GM12891 (cell line): ENCODE measurements at regions not wholly inside any gene's neighbourhood (a gene's known extent, or its start where the extent isn't known, plus 50 kb on each side); places are given as distances from the start of the nearest gene placed in this dataset.

ENCODE experiments used
- DNase-seq: peaks from one replicate; pipeline ENCODE4 v3.0.0; 2011; ENCODE audit warnings: low spot score; ENCODE audit not compliant: insufficient read length
- FAIRE-seq: peaks from 2 replicates; lab custom pipeline; 2011; peaks lifted over from hg19 to GRCh38; lab: Jason Lieb, UNC
- PAX5 ChIP-seq: IDR thresholded peaks from 2 replicates; pipeline ENCODE4 v1.6.1; 2011; ENCODE audit warnings: low read length, moderate library complexity, mild to moderate bottlenecking; ENCODE audit not compliant: insufficient read depth, severe bottlenecking
- POLR2A ChIP-seq: IDR thresholded peaks from 2 replicates; pipeline ENCODE4 v1.6.1; 2011; ENCODE audit warnings: low read depth, low read length, control low read depth
- POLR2AphosphoS5 ChIP-seq: IDR thresholded peaks from 2 replicates; pipeline ENCODE4 v1.6.1; 2011; ENCODE audit warnings: low read depth, low read length, control low read depth
- POU2F2 ChIP-seq: IDR thresholded peaks from 2 replicates; pipeline ENCODE4 v1.6.1; 2011; ENCODE audit warnings: low read depth, mild to moderate bottlenecking, control low read depth, low read length, moderate library complexity
- SPI1 ChIP-seq: IDR thresholded peaks from 2 replicates; pipeline ENCODE4 v1.6.1; 2011; ENCODE audit warnings: low read depth, low read length, control low read depth
- TAF1 ChIP-seq: IDR thresholded peaks from 2 replicates; pipeline ENCODE4 v1.6.1; 2011; ENCODE audit warnings: low read depth, low read length, control low read depth

DNA sequence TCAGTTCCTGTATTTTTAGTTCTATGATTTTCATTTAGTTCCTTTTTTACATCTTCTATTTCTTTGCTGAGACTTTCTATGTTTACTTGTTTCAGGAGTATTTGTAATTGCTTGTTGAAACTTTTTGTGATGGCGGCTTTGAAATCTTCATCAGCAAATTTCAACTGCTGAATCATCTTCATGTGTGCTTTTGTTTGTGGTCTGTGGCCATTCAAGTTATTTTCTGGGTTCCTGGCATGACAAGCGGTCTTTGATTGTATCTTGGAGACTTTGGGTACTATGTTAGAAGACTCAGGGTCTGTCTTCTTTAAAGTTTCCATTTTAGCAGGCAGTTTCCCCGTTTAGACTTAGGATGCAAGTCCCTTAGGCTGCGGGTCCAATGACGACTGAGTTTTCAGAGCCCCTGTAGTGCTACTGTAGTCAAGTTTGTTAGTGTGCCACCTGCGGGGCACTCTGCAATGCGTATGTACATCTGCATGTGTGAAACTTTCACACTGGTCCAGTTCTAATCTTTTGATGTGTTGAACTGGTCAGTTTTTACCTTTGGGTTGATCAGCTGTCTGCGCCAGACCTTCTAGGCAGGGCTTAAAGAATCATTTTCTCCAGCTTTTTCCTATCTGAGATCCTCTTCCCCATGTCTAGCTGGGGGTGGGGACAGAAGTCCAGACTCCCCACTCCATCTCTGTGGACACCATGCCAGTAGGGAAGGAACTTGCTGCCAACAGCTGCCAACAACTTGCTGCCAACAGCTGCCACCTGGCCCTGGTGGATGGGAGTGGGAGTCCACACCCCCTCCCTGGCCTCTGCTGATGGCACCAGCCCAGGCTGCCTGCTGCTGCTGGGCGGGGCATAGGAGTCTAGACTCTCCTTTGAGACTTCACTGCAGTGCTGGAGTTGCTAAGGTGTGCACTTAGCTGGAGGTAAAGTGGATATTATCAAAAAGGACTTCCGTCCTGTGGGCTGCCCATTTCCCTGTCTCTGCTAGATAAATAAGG is 190.9 kb downstream of the TJP1 start:
- FAIRE-seq (no peak), DNase-seq (no peak)
- TF ChIP-seq POLR2AphosphoS5, result no peak
- TF ChIP-seq SPI1, result no peak
- TF ChIP-seq POLR2A, result no peak
- TF ChIP-seq TAF1, result no peak
- TF ChIP-seq POU2F2, result no peak
- TF ChIP-seq PAX5, result no peak

DNA sequence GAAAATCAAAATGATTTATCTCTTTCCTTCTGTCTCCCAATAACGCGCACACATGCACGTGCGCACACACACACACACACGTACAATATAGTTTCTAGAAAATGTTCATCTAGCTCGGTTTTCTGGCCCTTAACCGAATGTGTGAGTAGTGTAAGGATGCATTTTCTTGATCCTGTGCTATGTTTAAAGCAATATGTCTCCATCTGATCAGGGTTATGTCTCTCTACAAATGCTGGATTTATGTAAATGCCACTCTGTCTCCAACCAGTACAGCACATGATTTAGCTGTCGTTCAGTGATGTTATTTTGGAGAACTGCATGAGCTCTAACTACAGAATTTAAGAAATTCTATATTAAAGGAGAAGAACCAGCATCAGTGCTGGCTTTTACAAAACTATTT is 198.0 kb downstream of the TJP1 start:
- TF ChIP-seq SPI1 (no peak), TAF1 (no peak), POLR2A (no peak), POU2F2 (no peak), POLR2AphosphoS5 (no peak), PAX5 (no peak)
- no peak for DNase-seq
- no peak for FAIRE-seq

DNA sequence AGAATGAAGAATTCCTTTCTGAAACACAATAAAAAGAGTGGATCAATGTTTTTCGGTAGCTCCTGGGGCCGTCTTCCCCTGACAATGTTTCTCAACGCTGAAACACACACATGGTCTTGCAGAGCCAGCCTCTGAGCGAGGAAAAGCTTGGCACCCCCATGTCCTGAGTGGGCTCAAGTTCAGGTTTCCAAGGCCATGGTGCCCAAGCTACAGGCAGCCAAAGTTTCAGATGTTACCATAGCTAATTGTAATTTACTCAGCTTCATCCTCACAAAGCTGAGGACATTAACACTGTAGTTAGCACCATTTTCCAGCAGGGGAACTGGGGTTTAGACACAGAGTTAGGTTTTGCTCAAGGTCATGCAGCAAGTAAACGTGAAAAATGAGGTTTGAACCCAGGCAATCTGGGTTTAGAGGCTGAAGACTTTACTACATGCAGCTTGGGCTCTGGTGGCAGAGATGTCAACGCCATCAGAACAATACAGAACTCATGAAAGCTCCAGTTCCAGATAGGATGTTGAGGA is 199.1 kb downstream of the TJP1 start:
- FAIRE-seq, result no peak

DNA sequence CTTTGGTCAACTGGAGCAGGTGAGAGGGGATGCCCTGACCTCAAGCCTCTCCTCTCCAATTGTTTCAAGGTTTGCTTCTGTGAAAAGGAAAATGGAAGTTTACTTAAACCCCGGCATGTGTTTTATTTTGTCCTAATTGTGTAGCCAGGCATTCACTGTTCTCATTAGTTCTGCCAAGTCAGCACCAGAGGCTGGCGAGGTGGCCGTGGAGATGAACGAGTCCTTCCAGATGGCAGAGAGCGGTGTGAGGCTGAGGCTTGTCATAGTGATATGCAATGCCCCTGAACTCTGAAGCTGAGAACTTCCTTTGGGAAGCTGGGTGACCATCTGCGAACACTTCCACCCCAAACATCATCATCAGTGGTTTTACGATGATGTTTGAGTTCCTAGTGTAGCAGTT is 199.6 kb downstream of the TJP1 start:
- no peak for FAIRE-seq

More for the DNA sequence above, 199.1 kb downstream of the TJP1 start:
- TF ChIP-seq SPI1 (no peak), TAF1 (no peak), POLR2AphosphoS5 (no peak), PAX5 (no peak), POU2F2 (no peak), POLR2A (no peak)
- DNase-seq, result no peak

DNA sequence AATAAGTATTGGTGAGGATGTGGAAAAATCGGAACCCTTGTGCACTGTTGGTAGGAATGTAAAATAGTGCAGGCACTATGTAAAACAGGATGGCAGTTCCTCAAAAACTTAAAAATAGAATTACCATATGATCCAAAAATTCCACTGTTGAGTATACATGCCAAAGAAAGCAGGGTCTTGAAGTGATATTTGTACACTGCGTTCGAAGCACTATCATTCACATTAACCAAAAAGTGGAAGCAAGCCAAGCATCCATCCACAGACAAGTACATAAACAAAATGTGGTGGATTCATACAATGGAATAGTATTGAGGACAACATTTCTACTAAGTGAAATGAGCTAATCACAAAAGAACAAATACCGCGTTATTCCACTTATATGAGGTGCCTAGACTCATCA is 200.7 kb downstream of the TJP1 start:
- TF ChIP-seq POU2F2, result no peak
- no peak for TF ChIP-seq PAX5
- TF ChIP-seq POLR2A, result no peak
- no peak for TF ChIP-seq POLR2AphosphoS5
- TF ChIP-seq SPI1, result no peak
- DNase-seq (no peak), FAIRE-seq (no peak)

More for the DNA sequence above, 199.6 kb downstream of the TJP1 start:
- no peak for DNase-seq
- TF ChIP-seq TAF1 (no peak), PAX5 (no peak), SPI1 (no peak), POLR2AphosphoS5 (no peak), POLR2A (no peak), POU2F2 (no peak)

DNA sequence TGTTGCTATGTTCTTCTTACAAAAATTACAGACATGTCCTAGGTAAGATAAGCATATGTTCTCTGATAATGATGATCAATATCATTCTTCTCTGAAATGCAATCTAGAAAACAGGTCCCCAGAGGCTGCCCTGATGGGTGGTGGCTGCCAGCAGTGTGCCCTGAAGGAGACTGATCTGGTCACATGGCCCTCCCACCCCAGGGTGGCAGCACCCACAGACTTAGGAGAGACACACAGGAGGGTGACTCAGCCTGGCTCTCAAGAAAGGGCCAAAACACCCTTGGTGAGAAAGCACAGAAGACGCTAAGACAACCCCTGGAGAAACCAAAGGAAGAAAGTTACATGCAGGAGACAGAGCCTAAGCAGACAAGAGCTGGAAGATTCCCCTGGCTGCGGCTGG is 203.7 kb downstream of the TJP1 start:
- no peak for TF ChIP-seq POLR2A
- no peak for TF ChIP-seq POU2F2
- no peak for TF ChIP-seq SPI1
- no peak for TF ChIP-seq TAF1
- no peak for DNase-seq
- no peak for FAIRE-seq

DNA sequence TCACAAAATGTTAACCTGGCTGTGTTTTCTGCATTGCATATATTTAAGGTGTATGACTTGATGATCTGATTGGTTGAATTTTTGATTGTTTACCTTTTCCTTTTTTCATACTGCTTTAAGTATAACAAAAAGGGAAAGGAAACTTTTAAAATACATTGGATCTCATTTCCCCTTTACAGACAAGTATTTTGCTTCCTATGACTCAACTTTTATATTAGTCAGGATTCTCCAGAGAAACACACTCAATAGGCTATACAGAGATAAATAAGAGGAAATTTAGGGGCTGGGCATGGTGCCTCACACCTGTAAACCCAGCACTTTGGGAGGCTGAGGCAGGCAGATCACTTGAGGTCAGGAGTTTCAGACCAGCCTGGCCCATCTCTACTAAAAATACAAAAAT is 205.8 kb downstream of the TJP1 start:
- TF ChIP-seq PAX5 (no peak), POLR2AphosphoS5 (no peak), POU2F2 (no peak), POLR2A (no peak)
- no peak for FAIRE-seq
- DNase-seq, result no peak

DNA sequence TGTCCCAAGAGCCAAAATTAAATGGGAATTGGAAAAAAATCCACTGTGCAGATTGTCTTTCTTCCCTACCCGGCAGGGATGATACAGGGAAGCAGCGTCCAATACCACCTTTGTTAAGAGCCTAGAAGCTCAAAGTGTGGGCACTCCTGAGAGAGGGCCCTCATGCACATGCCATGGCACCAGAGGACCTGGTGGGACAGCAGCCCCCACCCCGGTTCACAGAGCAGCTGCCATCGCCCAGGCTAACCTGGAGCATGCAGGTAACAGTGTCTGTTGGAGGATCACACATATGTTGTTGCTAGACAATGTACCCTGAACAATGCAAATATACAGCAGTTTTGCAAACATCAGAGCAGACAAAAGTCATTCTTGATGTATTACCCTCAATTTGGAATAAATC is 206.5 kb downstream of the TJP1 start:
- DNase-seq (no peak), FAIRE-seq (no peak)
- TF ChIP-seq PAX5 (no peak), SPI1 (no peak), POLR2AphosphoS5 (no peak), POU2F2 (no peak), POLR2A (no peak), TAF1 (no peak)

DNA sequence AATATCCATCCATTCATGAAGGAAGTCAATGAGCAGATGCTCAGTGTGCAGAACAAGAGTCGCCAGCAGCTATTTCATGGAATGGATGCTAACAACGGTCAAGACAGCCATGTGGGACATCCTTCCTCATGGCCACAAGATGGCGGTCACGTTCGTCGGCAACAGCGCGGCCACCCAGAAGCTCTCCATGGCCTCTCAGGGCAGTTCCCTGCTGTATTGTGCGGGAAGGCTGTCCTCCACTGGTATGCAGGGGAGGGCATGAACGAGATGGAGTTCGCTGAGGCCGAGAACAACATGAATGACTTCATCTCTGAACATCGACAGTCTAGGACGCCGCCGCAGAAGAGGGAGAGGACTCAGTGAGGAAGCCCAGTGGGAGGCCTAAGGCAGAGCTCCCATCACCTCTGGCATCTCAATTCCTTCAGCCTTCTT is 208.3 kb downstream of the TJP1 start:
- DNase-seq (no peak), FAIRE-seq (no peak)
- TF ChIP-seq POLR2A, result no peak
- TF ChIP-seq PAX5, result no peak
- no peak for TF ChIP-seq POU2F2
- no peak for TF ChIP-seq TAF1
- no peak for TF ChIP-seq SPI1

DNA sequence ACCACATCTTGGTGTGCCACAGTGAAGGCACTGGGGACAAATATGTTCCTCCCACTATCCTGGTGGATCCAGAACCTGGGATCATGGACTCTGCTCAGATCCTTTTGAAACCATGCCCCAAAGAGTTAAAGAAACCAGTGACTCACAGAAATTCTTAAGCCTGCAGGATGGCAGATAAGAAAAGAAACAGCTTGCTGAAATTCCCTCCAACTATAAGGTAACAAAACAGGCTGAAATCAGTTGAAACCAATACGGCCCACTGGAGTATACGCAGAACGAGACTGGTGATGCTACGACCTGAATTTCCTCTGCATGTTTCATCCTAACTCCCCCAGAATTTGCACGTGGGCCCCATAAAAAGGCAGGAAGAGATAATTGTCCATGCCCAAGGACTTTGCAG is 209.6 kb downstream of the TJP1 start:
- TF ChIP-seq POLR2A (no peak), SPI1 (no peak), POU2F2 (no peak), TAF1 (no peak), POLR2AphosphoS5 (no peak), PAX5 (no peak)
- FAIRE-seq, result no peak
- no peak for DNase-seq
